A673 (cell line): ENCODE measurements at regions not wholly inside any gene's neighbourhood (a gene's known extent, or its start where the extent isn't known, plus 50 kb on each side); places are given as distances from the start of the nearest gene placed in this dataset.

Experiments used
- BruUV-seq: library from RNA; stranded (reverse); fragments of 400-500 nt; replicated peaks from 2 replicates; lab custom pipeline; 2021; lab: Mats Ljungman, UMichigan
- CTCF ChIA-PET: fragments of 300-600 bp; sonication (Branson Sonifier 250); formaldehyde crosslinking; loops from one replicate; lab custom pipeline; 2022; ENCODE audit warnings: antibody characterized with exemption; lab: Charles Lee
- POLR2A ChIA-PET: fragments of 300-600 bp; sonication (Branson Sonifier 250); formaldehyde crosslinking; loops from one replicate; lab custom pipeline; 2022; ENCODE audit warnings: antibody characterized with exemption; ENCODE audit not compliant: low non-redundant PET; lab: Charles Lee
- DNase-seq: peaks from one replicate; pipeline ENCODE4 v3.0.0-alpha.2; 2015; ENCODE audit warnings: low spot score
- H3K27ac ChIP-seq: fragments of 200-600 bp; sonication (generic); 2 replicates; pipeline ENCODE4 v1.5.1; 2016; ENCODE audit warnings: mixed run types, low read depth, mild to moderate bottlenecking, mixed read lengths, antibody characterized with exemption, low read length; ENCODE audit not compliant: poor library complexity, severe bottlenecking
- H3K27me3 ChIP-seq: fragments of 200-600 bp; sonication (generic); replicated peaks from 2 replicates; pipeline ENCODE4 v1.6.1; 2017; ENCODE audit warnings: mixed run types, low read depth, mild to moderate bottlenecking, mixed read lengths, antibody characterized with exemption, low read length; ENCODE audit not compliant: insufficient read depth, poor library complexity
- H3K36me3 ChIP-seq: fragments of 200-600 bp; sonication (generic); 2 replicates; pipeline ENCODE4 v1.6.1; 2016; ENCODE audit warnings: mixed run types, mild to moderate bottlenecking, mixed read lengths, antibody characterized with exemption, low read length; ENCODE audit not compliant: insufficient read depth, poor library complexity, severe bottlenecking
- H3K4me1 ChIP-seq: fragments of 200-600 bp; sonication (generic); 2 replicates; pipeline ENCODE4 v1.6.1; 2017; ENCODE audit warnings: mixed run types, mild to moderate bottlenecking, mixed read lengths, antibody characterized with exemption, low read length; ENCODE audit not compliant: insufficient read depth, poor library complexity, severe bottlenecking
- H3K4me3 ChIP-seq: fragments of 200-600 bp; sonication (generic); 2 replicates; pipeline ENCODE4 v1.5.1; 2016; ENCODE audit warnings: low read depth, mixed run types, mild to moderate bottlenecking, mixed read lengths, low read length; ENCODE audit not compliant: poor library complexity, severe bottlenecking
- H3K9me3 ChIP-seq: fragments of 200-600 bp; sonication (generic); 2 replicates; pipeline ENCODE4 v1.6.1; 2016; ENCODE audit warnings: mixed run types, low read depth, mild to moderate bottlenecking, mixed read lengths, antibody characterized with exemption, low read length; ENCODE audit not compliant: poor library complexity, severe bottlenecking
- EZH2 ChIP-seq: fragments of 200-600 bp; sonication (generic); IDR thresholded peaks from 2 replicates; pipeline ENCODE4 v1.6.1; 2017; ENCODE audit warnings: borderline replicate concordance, low read depth, mild to moderate bottlenecking, mixed read lengths, antibody characterized with exemption, low read length; ENCODE audit not compliant: poor library complexity, severe bottlenecking
- intact Hi-C: fragments of 100-400 bp; cut with micrococcal nuclease; formaldehyde crosslinking; loops from one replicate; pipeline ENCODE4 v1.10.0; 2022; ENCODE audit not compliant: unreplicated experiment
- TF ChIP-seq, protein P1 (sequence below): fragments of 300-800, 200-600 bp; sonication (generic); conservative IDR thresholded peaks from 2 replicates; pipeline ENCODE4 v1.5.1; 2017; ENCODE audit warnings: low read depth, mild to moderate bottlenecking, antibody characterized with exemption, low read length, moderate library complexity, mixed read lengths

DNA sequence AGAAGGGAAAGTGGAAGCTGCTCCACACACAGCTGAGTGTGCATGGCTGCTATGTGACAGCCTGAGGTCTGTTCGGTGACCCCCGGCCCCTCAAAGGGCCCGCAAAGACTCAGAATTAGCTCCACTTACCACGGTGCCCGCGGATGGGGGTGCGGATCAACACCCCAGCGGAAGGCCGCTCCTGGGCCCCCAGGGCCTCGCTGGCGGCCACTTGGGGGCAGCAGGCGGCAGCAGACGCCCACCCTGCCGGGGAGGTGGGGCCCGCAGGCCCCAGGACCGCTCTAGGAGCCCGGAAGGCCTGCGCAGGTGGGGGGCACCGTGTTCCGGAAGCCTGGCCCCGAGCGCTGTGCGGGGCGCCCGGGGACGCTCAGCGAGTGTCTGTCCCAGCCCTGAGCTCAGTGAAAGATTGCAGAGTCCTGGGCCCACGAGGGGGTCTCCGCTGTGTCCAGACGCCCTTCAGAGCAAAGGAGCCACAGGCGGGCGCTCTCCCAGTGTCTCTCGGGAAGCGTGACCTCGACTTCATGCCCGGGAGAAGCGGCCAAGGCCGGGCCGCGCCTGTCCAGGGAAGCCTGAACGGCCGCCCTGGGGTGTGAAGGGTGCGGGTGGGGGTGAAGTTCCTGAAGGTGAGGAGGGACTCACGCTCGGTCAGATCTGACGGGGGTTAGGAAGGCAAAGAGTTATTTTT is 118.7 kb downstream of the VAPA start:
- Histone ChIP-seq H3K4me1 (peaks cover 11% of the 10 kb centered on the region), H3K4me3 (no peak overlapping the region), H3K27me3 (no peaks in the 10 kb centered on the region), H3K9me3 (no peaks in the 10 kb centered on the region), H3K27ac (no peak overlapping the region), H3K36me3 (no peaks in the 10 kb centered on the region)
- intact Hi-C loops, result no loop called here
- TF ChIP-seq, protein P1, sequence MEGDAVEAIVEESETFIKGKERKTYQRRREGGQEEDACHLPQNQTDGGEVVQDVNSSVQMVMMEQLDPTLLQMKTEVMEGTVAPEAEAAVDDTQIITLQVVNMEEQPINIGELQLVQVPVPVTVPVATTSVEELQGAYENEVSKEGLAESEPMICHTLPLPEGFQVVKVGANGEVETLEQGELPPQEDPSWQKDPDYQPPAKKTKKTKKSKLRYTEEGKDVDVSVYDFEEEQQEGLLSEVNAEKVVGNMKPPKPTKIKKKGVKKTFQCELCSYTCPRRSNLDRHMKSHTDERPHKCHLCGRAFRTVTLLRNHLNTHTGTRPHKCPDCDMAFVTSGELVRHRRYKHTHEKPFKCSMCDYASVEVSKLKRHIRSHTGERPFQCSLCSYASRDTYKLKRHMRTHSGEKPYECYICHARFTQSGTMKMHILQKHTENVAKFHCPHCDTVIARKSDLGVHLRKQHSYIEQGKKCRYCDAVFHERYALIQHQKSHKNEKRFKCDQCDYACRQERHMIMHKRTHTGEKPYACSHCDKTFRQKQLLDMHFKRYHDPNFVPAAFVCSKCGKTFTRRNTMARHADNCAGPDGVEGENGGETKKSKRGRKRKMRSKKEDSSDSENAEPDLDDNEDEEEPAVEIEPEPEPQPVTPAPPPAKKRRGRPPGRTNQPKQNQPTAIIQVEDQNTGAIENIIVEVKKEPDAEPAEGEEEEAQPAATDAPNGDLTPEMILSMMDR, result peak; percentile 36
- TF ChIP-seq EZH2, result no peak
- no peak for DNase-seq
- CTCF ChIA-PET, result no interaction called here
- BruUV-seq, result no TSS peak
- POLR2A ChIA-PET, result no interaction called here

DNA sequence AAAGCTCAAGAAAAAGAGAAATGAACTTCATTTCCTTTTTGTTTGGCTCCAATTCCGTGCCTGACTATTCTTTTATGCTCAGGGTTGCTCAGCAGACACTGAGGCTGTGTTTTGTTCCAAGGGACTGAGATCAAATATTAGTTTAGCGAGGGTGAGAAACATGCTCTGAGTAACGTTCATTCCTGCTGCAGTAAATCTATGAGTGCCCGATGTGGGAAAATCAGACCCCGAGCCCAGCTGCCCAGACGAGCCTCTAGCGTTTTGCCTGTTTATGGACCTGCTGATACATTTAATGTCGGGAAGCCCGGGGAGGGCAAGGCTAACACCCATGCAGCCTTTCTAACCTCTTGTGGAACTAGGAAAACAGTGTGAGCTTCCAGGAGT is 119.2 kb downstream of the VAPA start:
- Histone ChIP-seq H3K9me3 (no peaks in the 10 kb centered on the region), H3K36me3 (no peaks in the 10 kb centered on the region), H3K4me3 (no peak overlapping the region), H3K27ac (no peak overlapping the region), H3K4me1 (peaks cover 11% of the 10 kb centered on the region), H3K27me3 (no peaks in the 10 kb centered on the region)
- intact Hi-C loops, result no loop called here
- BruUV-seq, result no TSS peak
- CTCF ChIA-PET, result no interaction called here
- DNase-seq, result no peak
- TF ChIP-seq, protein P1, result no peak
- TF ChIP-seq EZH2, result no peak
- POLR2A ChIA-PET, result no interaction called here

DNA sequence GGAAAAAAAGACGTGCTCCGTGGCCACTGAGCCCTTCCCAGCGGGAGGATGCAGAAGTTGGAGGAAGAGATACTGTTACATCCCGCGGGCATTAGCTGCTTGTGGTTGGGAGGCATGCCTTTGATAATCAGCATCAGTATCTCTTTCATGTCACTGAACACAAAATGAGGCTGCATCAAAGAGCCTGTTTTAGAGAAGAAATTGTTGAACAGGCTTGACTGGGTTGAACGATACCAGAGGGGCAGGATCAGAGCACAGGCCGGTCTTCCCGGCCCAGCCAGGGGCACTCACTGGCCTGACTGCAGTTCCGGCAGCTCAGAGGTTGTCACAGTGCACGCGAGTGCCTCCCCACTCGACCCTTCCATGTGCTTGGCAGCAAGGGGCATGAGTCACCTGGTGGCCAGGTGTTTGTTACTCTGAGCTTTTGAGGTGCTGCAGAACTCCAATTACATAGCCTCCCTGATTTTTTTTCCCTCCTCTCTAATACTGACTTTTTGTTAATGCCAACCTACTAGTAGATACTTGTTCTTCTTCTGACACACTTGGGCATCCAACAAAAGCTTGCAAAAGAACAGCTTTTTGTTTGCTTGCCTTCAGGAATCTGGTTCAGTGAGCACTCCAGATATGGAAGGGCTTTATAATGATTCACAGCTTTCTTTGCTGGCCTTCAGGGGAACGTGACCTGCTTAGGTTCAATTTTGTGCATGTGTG is 121.6 kb downstream of the VAPA start:
- POLR2A ChIA-PET, result no interaction called here
- no peaks in the 10 kb centered on the region for H3K36me3 ChIP-seq
- intact Hi-C loops, result no loop called here
- no peaks in the 10 kb centered on the region for H3K27me3 ChIP-seq
- H3K4me3 ChIP-seq, result no peak overlapping the region
- no TSS peak for BruUV-seq
- H3K4me1 ChIP-seq, result peaks cover 11% of the 10 kb centered on the region
- H3K9me3 ChIP-seq, result no peaks in the 10 kb centered on the region
- peak; percentile 57 for DNase-seq
- no peak overlapping the region for H3K27ac ChIP-seq
- TF ChIP-seq, protein P1, result no peak
- TF ChIP-seq EZH2, result no peak
- CTCF ChIA-PET, result no interaction called here
